Mesendoderm (in vitro differentiated cells): ENCODE measurements at regions not wholly inside any gene's neighbourhood (a gene's known extent, or its start where the extent isn't known, plus 50 kb on each side); places are given as distances from the start of the nearest gene placed in this dataset.

Experiments
- DNase-seq: peaks from one replicate; pipeline ENCODE4 v3.0.0; 2013
- H2AK5ac ChIP-seq: 2 replicates; pipeline ENCODE4 v1.6.1; 2013; ENCODE audit warnings: low read length, inconsistent platforms
- H2BK120ac ChIP-seq: 2 replicates; pipeline ENCODE4 v1.6.1; 2013; ENCODE audit warnings: low read depth, mild to moderate bottlenecking, low read length, moderate library complexity, mixed read lengths
- H2BK15ac ChIP-seq: replicated peaks from 2 replicates; pipeline ENCODE4 v1.6.1; 2013; ENCODE audit warnings: low read depth, mild to moderate bottlenecking, moderate library complexity
- H2BK5ac ChIP-seq: 2 replicates; pipeline ENCODE4 v1.6.1; 2013; ENCODE audit warnings: low read length, inconsistent platforms
- H3K18ac ChIP-seq: 2 replicates; pipeline ENCODE4 v1.6.1; 2013; ENCODE audit warnings: mild to moderate bottlenecking, low read length, mixed read lengths
- H3K23ac ChIP-seq: one replicate; pipeline ENCODE4 v1.6.1; 2013; ENCODE audit warnings: low read length
- H3K27ac ChIP-seq: 2 replicates; pipeline ENCODE4 v1.5.1; 2013; ENCODE audit warnings: low read depth, mild to moderate bottlenecking, inconsistent platforms, low read length, moderate library complexity
- H3K27me3 ChIP-seq: 2 replicates; pipeline ENCODE4 v1.6.1; 2013; ENCODE audit warnings: low read length, control low read depth, mild to moderate bottlenecking, inconsistent platforms; ENCODE audit not compliant: insufficient read depth, poor library complexity
- H3K36me3 ChIP-seq: 2 replicates; pipeline ENCODE4 v1.6.1; 2013; ENCODE audit warnings: low read length, inconsistent platforms; ENCODE audit not compliant: control insufficient read depth, insufficient read depth
- H3K4ac ChIP-seq: one replicate; pipeline ENCODE4 v1.6.1; 2013; ENCODE audit warnings: low read depth, mild to moderate bottlenecking, low read length, moderate library complexity
- H3K4me1 ChIP-seq: 2 replicates; pipeline ENCODE4 v1.6.1; 2013; ENCODE audit warnings: low read depth, low read length, inconsistent platforms; ENCODE audit not compliant: control insufficient read depth
- H3K4me2 ChIP-seq: 2 replicates; pipeline ENCODE4 v1.6.1; 2013; ENCODE audit warnings: low read length
- H3K4me3 ChIP-seq: 2 replicates; pipeline ENCODE4 v1.5.1; 2013; ENCODE audit warnings: mild to moderate bottlenecking, low read length
- H3K56ac ChIP-seq: one replicate; pipeline ENCODE4 v1.6.1; 2013; ENCODE audit warnings: low read length
- H3K79me1 ChIP-seq: 2 replicates; pipeline ENCODE4 v1.6.1; 2013; ENCODE audit warnings: low read length, inconsistent platforms
- H3K79me2 ChIP-seq: 2 replicates; pipeline ENCODE4 v1.6.1; 2013; ENCODE audit warnings: mild to moderate bottlenecking, low read length; ENCODE audit not compliant: control insufficient read depth, insufficient read depth
- H3K9ac ChIP-seq: 2 replicates; pipeline ENCODE4 v1.6.1; 2013; ENCODE audit warnings: low read length, inconsistent platforms
- H4K5ac ChIP-seq: one replicate; pipeline ENCODE4 v1.6.1; 2013; ENCODE audit warnings: low read length
- H4K8ac ChIP-seq: one replicate; pipeline ENCODE4 v1.6.1; 2013; ENCODE audit warnings: low read depth, mild to moderate bottlenecking, control low read depth, low read length, moderate library complexity
- WGBS: extraction: QIAGEN DNeasy Blood & Tissue Kit; methylation state at CpG from one replicate; pipeline ENCODE4 v1.1.7; 2013; ENCODE audit warnings: low lambda C conversion rate, missing lambda C conversion rate; ENCODE audit not compliant: insufficient coverage; ENCODE audit errors: extremely low coverage; 5-methylcytosine and 5-hydroxymethylcytosine counted together

DNA sequence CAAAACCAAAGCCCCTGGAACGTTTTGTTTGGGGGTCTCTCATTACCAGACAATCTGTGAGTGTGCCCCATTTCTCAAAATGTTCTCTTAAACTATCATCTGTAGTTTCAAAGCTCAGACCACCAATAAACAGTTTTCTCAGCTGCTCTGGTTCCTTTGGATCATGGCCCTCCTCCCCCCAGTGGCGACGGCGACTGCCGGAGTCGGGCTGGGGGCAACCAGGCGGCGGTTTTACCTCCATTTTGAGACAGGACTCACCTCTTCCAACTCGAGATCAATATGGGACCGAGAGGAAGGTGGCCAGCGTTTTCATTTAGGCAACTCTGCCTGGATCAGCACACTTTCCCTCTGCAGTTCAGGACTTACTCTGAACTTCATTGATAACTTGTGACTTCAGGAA, 141.5 kb upstream of the ZNF32 start:
- Histone ChIP-seq H3K9ac (no peak overlapping the region), H3K23ac (no peak overlapping the region), H2AK5ac (no peak overlapping the region), H3K27ac (no peak overlapping the region), H3K36me3 (no peaks in the 10 kb centered on the region), H3K27me3 (no peaks in the 10 kb centered on the region), H3K4me2 (no peak overlapping the region), H3K56ac (no peak overlapping the region), H2BK5ac (no peak overlapping the region), H2BK15ac (no peak overlapping the region), H3K4ac (no peak overlapping the region), H3K4me3 (no peak overlapping the region), H4K8ac (no peak overlapping the region), H4K5ac (no peak overlapping the region), H2BK120ac (no peak overlapping the region), H3K79me2 (no peaks in the 10 kb centered on the region), H3K4me1 (no peaks in the 10 kb centered on the region), H3K18ac (no peak overlapping the region), H3K79me1 (no peaks in the 10 kb centered on the region)
- no peak for DNase-seq
- no CpG with 5 or more reads among the region's 11 CpGs for WGBS

DNA sequence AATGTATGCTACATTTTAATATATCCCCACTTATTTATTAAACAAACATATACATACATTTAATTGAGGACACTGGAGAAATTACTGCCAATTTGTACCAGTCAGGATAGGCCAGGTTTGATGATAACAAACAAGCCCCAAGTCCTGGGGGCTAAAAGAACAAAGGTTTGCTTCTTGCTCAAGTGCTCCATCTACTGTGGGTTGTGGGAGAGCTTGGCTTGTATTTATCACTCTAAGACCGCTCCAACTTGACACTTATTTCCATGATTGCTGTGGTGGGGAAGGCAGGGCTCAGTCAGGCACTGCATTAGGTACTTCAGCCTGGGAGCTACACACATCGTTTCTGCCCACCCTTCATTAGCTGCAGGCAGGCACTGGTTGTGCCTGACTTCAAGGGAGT, 136.6 kb upstream of the ZNF32 start:
- DNase-seq = peak; percentile 69
- H3K4me1 ChIP-seq = no peaks in the 10 kb centered on the region

DNA sequence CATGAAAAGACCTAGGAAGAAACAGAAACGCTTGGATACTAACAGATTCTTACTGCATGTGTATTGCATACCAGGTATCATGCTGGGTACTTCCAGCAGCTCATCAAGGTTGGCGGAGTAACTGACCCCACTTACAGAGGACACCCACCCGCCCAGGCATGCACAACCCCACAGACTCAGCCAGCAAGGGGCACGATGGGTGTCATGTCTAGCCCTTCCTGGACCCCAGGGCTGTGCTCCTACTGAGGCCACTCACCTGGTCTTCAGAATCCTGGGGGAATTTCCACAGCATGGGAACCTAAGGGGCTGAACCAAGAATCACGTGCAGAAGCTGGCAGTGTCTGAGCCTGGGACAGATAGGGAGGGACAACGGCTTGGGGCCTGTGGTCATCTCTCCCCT, 134.1 kb upstream of the ZNF32 start:
- H3K27ac ChIP-seq = no peak overlapping the region

More for the DNA sequence above, 136.6 kb upstream of the ZNF32 start:
- Histone ChIP-seq H3K4me3 (no peak overlapping the region), H3K79me2 (no peaks in the 10 kb centered on the region), H3K36me3 (no peaks in the 10 kb centered on the region), H2AK5ac (no peak overlapping the region), H3K4ac (no peak overlapping the region), H3K27me3 (no peaks in the 10 kb centered on the region), H2BK5ac (no peak overlapping the region), H4K5ac (no peak overlapping the region), H3K23ac (no peak overlapping the region), H2BK15ac (no peak overlapping the region), H2BK120ac (no peak overlapping the region), H3K4me2 (no peak overlapping the region), H3K27ac (no peak overlapping the region), H3K56ac (no peak overlapping the region), H3K9ac (no peak overlapping the region), H3K79me1 (no peaks in the 10 kb centered on the region), H4K8ac (no peak overlapping the region), H3K18ac (no peak overlapping the region)
- no CpG with 5 or more reads among the region's 2 CpGs for WGBS

DNA sequence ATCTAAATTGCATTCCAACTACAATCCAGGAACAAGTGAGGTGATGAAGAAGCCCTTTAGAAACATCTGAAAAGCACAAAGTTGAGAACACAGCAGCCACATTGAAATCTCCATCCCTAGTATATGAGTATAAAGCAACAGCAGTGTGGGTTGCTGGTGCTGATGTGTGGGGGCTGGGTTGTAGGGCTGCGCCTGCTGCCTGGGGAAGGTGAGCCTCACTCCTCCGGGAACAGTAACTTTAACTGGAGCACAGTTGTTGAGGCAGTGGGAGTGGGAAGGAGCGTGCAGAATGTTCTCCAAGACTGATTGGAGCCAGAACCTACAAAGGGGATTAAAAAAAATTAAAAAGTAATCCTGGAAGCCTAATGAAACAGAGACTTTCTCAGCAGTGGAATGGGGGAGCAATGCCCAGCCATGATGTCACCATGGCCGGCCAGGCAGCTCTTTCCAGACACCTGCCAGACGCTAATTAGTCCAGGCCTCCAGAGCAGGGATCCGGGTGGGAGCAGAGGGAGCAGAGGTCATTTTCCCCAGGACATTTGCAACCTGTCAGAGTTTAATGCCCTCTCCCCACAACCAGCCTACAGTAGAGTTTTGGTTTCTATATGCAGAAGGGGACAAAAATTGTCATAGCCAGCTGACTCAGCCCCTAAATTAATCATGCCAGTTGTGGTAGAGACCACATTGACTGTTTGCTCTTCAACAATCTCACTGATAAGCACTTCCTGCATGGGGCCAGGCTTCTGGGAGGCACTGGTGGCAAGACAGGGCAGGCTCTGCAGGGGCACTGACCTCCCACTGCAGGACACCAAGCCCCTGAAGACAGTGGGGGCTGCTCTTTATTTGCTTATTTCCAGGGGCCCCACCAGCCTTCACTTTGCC, 133.0 kb upstream of the ZNF32 start:
- DNase-seq = peak; percentile 18
- H2AK5ac ChIP-seq = no peak overlapping the region

More for the DNA sequence above, 134.1 kb upstream of the ZNF32 start:
- Histone ChIP-seq H2BK5ac (no peak overlapping the region), H3K4me1 (no peaks in the 10 kb centered on the region), H3K27me3 (no peaks in the 10 kb centered on the region), H2BK120ac (no peak overlapping the region), H2AK5ac (no peak overlapping the region), H3K4me3 (no peak overlapping the region), H3K4me2 (no peak overlapping the region), H4K5ac (no peak overlapping the region), H2BK15ac (no peak overlapping the region), H3K23ac (no peak overlapping the region), H3K9ac (no peak overlapping the region), H3K18ac (no peak overlapping the region), H3K56ac (no peak overlapping the region), H3K36me3 (no peaks in the 10 kb centered on the region), H3K79me1 (no peaks in the 10 kb centered on the region), H3K79me2 (no peaks in the 10 kb centered on the region), H3K4ac (no peak overlapping the region), H4K8ac (no peak overlapping the region)
- DNase-seq = peak; percentile 13
- no CpG with 5 or more reads among the region's 6 CpGs for WGBS

DNA sequence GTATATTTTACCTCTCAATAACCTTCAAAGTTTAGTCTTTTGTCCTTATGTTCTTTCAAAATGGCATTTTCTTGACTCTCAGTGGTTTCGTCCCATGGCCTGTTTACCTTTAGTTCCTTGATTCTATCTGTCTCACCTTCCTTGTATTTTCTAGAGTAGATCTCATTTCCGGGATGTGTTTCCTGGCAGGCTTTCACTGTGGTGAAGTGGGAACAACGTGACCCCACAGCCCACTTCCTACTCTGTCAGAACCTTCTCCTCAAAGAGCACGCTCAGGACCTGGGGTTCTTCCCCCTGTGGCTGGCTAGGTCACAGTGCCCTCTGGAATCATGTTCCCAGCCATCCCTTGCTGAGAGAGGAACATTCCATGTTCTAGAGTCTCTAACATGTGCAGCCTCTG, 129.9 kb upstream of the ZNF32 start:
- no peaks in the 10 kb centered on the region for H3K79me2 ChIP-seq
- H3K4me2 ChIP-seq = no peak overlapping the region
- H2BK120ac ChIP-seq = no peak overlapping the region
- no peak overlapping the region for H3K23ac ChIP-seq
- H3K56ac ChIP-seq = no peak overlapping the region
- no peak overlapping the region for H3K27ac ChIP-seq
- H3K36me3 ChIP-seq = no peaks in the 10 kb centered on the region
- DNase-seq = no peak
- no peak overlapping the region for H3K4me3 ChIP-seq
- H3K27me3 ChIP-seq = no peaks in the 10 kb centered on the region
- no peak overlapping the region for H4K5ac ChIP-seq
- no peak overlapping the region for H4K8ac ChIP-seq
- H3K79me1 ChIP-seq = no peaks in the 10 kb centered on the region
- H3K4ac ChIP-seq = no peak overlapping the region
- no peak overlapping the region for H3K18ac ChIP-seq
- H3K9ac ChIP-seq = no peak overlapping the region
- no peak overlapping the region for H2BK15ac ChIP-seq
- H3K4me1 ChIP-seq = no peaks in the 10 kb centered on the region
- no peak overlapping the region for H2AK5ac ChIP-seq
- no CpG with 5 or more reads among the region's 4 CpGs for WGBS
- no peak overlapping the region for H2BK5ac ChIP-seq

More for the DNA sequence above, 133.0 kb upstream of the ZNF32 start:
- Histone ChIP-seq H4K5ac (no peak overlapping the region), H3K56ac (no peak overlapping the region), H2BK5ac (no peak overlapping the region), H3K9ac (no peak overlapping the region), H3K27ac (no peak overlapping the region), H3K79me1 (no peaks in the 10 kb centered on the region), H3K4ac (no peak overlapping the region), H3K4me1 (no peaks in the 10 kb centered on the region), H3K4me3 (no peak overlapping the region), H2BK15ac (no peak overlapping the region), H4K8ac (no peak overlapping the region), H3K4me2 (no peak overlapping the region), H2BK120ac (no peak overlapping the region), H3K79me2 (no peaks in the 10 kb centered on the region), H3K27me3 (no peaks in the 10 kb centered on the region), H3K36me3 (no peaks in the 10 kb centered on the region), H3K18ac (no peak overlapping the region), H3K23ac (no peak overlapping the region)
- WGBS = no CpG with 5 or more reads among the region's 6 CpGs

DNA sequence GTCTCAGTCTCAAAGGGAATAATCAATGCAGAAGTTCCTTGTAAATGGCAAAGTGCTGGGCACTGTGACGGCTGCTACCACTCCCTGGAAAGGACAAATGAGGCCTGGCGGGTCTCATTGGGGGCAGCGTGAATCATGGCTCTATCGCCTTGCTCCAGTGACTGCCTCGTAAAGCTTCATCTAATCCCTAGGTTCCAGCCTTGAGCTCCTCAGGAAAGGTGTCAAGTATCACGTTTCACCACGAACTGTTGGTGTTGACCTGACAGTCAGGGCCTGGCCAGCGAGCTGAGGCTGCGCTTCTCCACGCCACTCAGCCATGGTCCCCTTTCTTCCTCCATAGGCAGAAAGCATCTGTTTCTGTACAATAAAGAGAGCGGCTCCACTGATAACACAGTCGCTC, 126.7 kb upstream of the ZNF32 start:
- Histone ChIP-seq H3K9ac (no peak overlapping the region), H2BK5ac (no peak overlapping the region), H3K27me3 (no peaks in the 10 kb centered on the region), H3K4ac (no peak overlapping the region), H2BK120ac (no peak overlapping the region), H3K56ac (no peak overlapping the region), H3K27ac (no peak overlapping the region), H3K4me2 (no peak overlapping the region), H2BK15ac (no peak overlapping the region), H4K8ac (no peak overlapping the region), H2AK5ac (no peak overlapping the region), H3K36me3 (no peaks in the 10 kb centered on the region), H3K18ac (no peak overlapping the region), H4K5ac (no peak overlapping the region), H3K23ac (no peak overlapping the region), H3K4me1 (no peaks in the 10 kb centered on the region), H3K4me3 (no peak overlapping the region), H3K79me2 (no peaks in the 10 kb centered on the region), H3K79me1 (no peaks in the 10 kb centered on the region)
- DNase-seq = peak; percentile 11
- WGBS = no CpG with 5 or more reads among the region's 12 CpGs
